GM21367 (cell line): ENCODE measurements at regions not wholly inside any gene's neighbourhood (a gene's known extent, or its start where the extent isn't known, plus 50 kb on each side); places are given as distances from the start of the nearest gene placed in this dataset.

ENCODE experiments used
- ATAC-seq: cut with Tn5 transposase; IDR thresholded peaks from one replicate; pipeline ENCODE4 v1.9.1; 2021; ENCODE audit not compliant: unreplicated experiment

GRCh38 chr1:239676522-239677273, 290.3 kb downstream of the CHRM3 start:
- no peak for ATAC-seq

GRCh38 chr1:239677362-239677761, 291.0 kb downstream of the CHRM3 start:
- no peak for ATAC-seq

- no peak for ATAC-seq
Observed at GRCh38 chr1:239678181-239678580, 291.8 kb downstream of the CHRM3 start.

GRCh38 chr1:239682046-239682445, 295.7 kb downstream of the CHRM3 start:
- ATAC-seq = no peak

GRCh38 chr1:239682960-239683359, 296.6 kb downstream of the CHRM3 start:
- no peak for ATAC-seq

GRCh38 chr1:239686386-239686785, 300.0 kb downstream of the CHRM3 start:
- ATAC-seq = no peak

GRCh38 chr1:239696317-239696716, 309.9 kb downstream of the CHRM3 start:
- ATAC-seq = no peak

GRCh38 chr1:239700667-239701066, 314.3 kb downstream of the CHRM3 start:
- ATAC-seq = no peak

- no peak for ATAC-seq
Observed at GRCh38 chr1:239703075-239703474, 316.7 kb downstream of the CHRM3 start.

- no peak for ATAC-seq
Observed at GRCh38 chr1:239706245-239706892, 320.0 kb downstream of the CHRM3 start.

- no peak for ATAC-seq
Observed at GRCh38 chr1:239707615-239708014, 321.2 kb downstream of the CHRM3 start.

- ATAC-seq = no peak
Observed at GRCh38 chr1:239708622-239709021, 322.3 kb downstream of the CHRM3 start.

- ATAC-seq = no peak
Observed at GRCh38 chr1:239711768-239712167, 325.4 kb downstream of the CHRM3 start.

GRCh38 chr1:239717097-239717917, 330.9 kb downstream of the CHRM3 start:
- no peak for ATAC-seq

- no peak for ATAC-seq
Observed at GRCh38 chr1:239717918-239718184, 331.5 kb downstream of the CHRM3 start.

GRCh38 chr1:239718571-239718970, 332.2 kb downstream of the CHRM3 start:
- ATAC-seq = no peak

- ATAC-seq = no peak
Observed at GRCh38 chr1:239718997-239719628, 332.7 kb downstream of the CHRM3 start.

- no peak for ATAC-seq
Observed at GRCh38 chr1:239719642-239720258, 333.4 kb downstream of the CHRM3 start.

- ATAC-seq = no peak
Observed at GRCh38 chr1:239722035-239722434, 335.7 kb downstream of the CHRM3 start.

GRCh38 chr1:239723776-239724367, 337.5 kb downstream of the CHRM3 start:
- no peak for ATAC-seq

GRCh38 chr1:239725371-239725770, 339.0 kb downstream of the CHRM3 start:
- no peak for ATAC-seq
